ENCODE measurements at regions not wholly inside any gene's neighbourhood (a gene's known extent, or its start where the extent isn't known, plus 50 kb on each side); places are given as distances from the start of the nearest gene placed in this dataset.

DNA sequence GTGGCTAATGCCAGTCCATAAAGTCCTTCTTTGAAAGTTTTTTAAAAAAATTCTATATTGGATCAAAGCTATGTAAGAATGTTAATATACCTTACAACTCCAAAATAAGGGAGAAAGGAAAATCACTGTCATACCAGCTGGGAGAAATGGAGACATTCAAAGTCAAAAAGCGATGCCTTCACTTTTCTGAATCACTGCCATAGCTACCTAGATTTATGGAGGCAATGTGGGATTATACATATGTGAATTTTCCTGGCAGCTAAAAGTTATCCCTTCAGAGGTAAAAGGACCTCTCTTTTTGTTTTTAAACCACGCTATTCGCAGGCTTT lies 59.6 kb upstream of the PDE3B start:
- TF ChIP-seq POLR2AphosphoS5 (IDR thresholded peaks at IDR 0.05; ENCODE audit: low read depth, low read length) (no peak), SIN3A (IDR thresholded peaks at IDR 0.05; ENCODE audit: borderline replicate concordance, insufficient read depth, low read depth, low read length) (no peak), TCF7L2 (IDR thresholded peaks at IDR 0.05; ENCODE audit: low read depth, low read length) (no peak)
- TF ChIP-seq, protein P1, sequence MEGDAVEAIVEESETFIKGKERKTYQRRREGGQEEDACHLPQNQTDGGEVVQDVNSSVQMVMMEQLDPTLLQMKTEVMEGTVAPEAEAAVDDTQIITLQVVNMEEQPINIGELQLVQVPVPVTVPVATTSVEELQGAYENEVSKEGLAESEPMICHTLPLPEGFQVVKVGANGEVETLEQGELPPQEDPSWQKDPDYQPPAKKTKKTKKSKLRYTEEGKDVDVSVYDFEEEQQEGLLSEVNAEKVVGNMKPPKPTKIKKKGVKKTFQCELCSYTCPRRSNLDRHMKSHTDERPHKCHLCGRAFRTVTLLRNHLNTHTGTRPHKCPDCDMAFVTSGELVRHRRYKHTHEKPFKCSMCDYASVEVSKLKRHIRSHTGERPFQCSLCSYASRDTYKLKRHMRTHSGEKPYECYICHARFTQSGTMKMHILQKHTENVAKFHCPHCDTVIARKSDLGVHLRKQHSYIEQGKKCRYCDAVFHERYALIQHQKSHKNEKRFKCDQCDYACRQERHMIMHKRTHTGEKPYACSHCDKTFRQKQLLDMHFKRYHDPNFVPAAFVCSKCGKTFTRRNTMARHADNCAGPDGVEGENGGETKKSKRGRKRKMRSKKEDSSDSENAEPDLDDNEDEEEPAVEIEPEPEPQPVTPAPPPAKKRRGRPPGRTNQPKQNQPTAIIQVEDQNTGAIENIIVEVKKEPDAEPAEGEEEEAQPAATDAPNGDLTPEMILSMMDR (IDR thresholded peaks at IDR 0.05), result no peak
- TF ChIP-seq, protein P2, sequence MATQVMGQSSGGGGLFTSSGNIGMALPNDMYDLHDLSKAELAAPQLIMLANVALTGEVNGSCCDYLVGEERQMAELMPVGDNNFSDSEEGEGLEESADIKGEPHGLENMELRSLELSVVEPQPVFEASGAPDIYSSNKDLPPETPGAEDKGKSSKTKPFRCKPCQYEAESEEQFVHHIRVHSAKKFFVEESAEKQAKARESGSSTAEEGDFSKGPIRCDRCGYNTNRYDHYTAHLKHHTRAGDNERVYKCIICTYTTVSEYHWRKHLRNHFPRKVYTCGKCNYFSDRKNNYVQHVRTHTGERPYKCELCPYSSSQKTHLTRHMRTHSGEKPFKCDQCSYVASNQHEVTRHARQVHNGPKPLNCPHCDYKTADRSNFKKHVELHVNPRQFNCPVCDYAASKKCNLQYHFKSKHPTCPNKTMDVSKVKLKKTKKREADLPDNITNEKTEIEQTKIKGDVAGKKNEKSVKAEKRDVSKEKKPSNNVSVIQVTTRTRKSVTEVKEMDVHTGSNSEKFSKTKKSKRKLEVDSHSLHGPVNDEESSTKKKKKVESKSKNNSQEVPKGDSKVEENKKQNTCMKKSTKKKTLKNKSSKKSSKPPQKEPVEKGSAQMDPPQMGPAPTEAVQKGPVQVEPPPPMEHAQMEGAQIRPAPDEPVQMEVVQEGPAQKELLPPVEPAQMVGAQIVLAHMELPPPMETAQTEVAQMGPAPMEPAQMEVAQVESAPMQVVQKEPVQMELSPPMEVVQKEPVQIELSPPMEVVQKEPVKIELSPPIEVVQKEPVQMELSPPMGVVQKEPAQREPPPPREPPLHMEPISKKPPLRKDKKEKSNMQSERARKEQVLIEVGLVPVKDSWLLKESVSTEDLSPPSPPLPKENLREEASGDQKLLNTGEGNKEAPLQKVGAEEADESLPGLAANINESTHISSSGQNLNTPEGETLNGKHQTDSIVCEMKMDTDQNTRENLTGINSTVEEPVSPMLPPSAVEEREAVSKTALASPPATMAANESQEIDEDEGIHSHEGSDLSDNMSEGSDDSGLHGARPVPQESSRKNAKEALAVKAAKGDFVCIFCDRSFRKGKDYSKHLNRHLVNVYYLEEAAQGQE (IDR thresholded peaks at IDR 0.05; ENCODE audit: insufficient read depth in 1 of 2, low read depth in 2 of 2, low read length in 1 of 2), result no peak
